Uterus (tissue), 3 donors: ENCODE measurements at regions not wholly inside any gene's neighbourhood (a gene's known extent, or its start where the extent isn't known, plus 50 kb on each side); places are given as distances from the start of the nearest gene placed in this dataset.

ENCODE experiments used
- DNase-seq, 2 donors: peaks; one replicate each; pipeline ENCODE4 v3.0.0-alpha.2; 2019 to 2020
- H3K27ac ChIP-seq, 2 donors: fragments of 200-600 bp; sonication (generic); 1 replicate in 1 of 2; 2 replicates in 1 of 2; pipeline ENCODE4 v1.5.1; 2016 to 2018
- H3K27me3 ChIP-seq, 2 donors: fragments of 200-600 bp; sonication (generic); one replicate each; pipeline ENCODE4 v1.5.1; 2018 to 2019; ENCODE audit warnings: control low read depth in 1 of 2
- H3K36me3 ChIP-seq, 2 donors: fragments of 200-600 bp; sonication (generic); one replicate each; pipeline ENCODE4 v1.5.1; 2019; ENCODE audit warnings: control low read depth in 1 of 2
- H3K4me1 ChIP-seq, 2 donors: fragments of 200-600 bp; sonication (generic); one replicate each; pipeline ENCODE4 v1.5.1; 2018 to 2019; ENCODE audit warnings: control low read depth in 1 of 2
- H3K4me3 ChIP-seq, 2 donors: fragments of 200-600 bp; sonication (generic); 1 replicate in 1 of 2; 2 replicates in 1 of 2; pipeline ENCODE4 v1.5.1; 2018 to 2019; ENCODE audit warnings: mild to moderate bottlenecking in 1 of 2
- H3K9me3 ChIP-seq, 2 donors: fragments of 200-600 bp; sonication (generic); one replicate each; pipeline ENCODE4 v1.5.1; 2019; ENCODE audit warnings: control low read depth in 1 of 2
- CTCF ChIP-seq, 4 experiments: fragments of 200-600 bp in 2 of 4; fragments of 450-650 bp in 2 of 4; sonication (generic) in 2 of 4; IDR thresholded peaks; one replicate each; pipeline ENCODE4 v1.5.1; 2016 to 2019; ENCODE audit warnings: antibody characterized with exemption in 4 of 4, mild to moderate bottlenecking in 2 of 4, moderate library complexity in 1 of 4
- POLR2A ChIP-seq, 2 donors: fragments of 450-650 bp; IDR thresholded peaks; one replicate each; pipeline ENCODE4 v1.6.1; 2016; ENCODE audit warnings: antibody characterized with exemption in 2 of 2, mild to moderate bottlenecking in 1 of 2, moderate library complexity in 1 of 2
- intact Hi-C: fragments of 100-400 bp; cut with DNase I; formaldehyde crosslinking; loops from one replicate; pipeline ENCODE4 v1.15.1; 2023; ENCODE audit warnings: low total_unique reads
- donor health status: DM: yes; HTN: yes; CAD: no.

DNA sequence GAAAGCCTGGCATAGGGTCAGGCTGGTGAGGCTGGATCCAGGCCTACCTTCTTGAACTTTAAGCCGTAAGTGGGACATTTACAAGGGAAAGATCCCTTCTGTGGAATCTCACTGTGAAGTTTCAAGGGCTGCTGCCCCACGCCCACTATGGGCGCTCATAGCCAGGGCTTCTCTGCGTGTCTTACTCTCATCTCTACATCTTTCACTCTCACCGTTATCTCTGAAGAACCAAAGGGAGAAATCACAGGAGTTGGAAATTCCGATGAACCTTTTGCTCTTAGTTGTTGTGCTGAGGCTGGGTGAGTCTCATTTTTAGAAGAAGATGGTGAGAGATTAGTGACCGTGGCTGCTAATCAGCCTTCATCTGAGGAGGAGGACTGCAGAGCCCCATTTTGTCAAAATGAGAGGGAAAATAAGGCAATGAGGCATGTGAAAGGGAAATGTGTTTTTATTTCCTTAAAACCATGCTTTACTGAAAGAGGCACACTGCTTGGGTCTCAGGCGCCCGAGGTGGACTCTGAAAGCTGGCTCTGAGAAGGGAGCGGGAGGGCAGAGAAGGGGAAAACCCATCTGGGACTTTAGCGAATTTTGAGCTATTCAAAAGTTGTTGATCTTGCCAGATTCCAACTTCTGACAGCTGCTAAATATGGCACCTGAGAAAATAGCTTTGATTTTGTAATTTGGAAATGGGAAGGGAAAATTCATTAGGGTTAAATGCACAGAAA lies 301.5 kb downstream of the CLIC5 start:
- no peak for TF ChIP-seq CTCF (IDR thresholded peaks at IDR 0.05)
- TF ChIP-seq POLR2A (IDR thresholded peaks at IDR 0.05): no peak
- no peaks in the 10 kb centered on the region for H3K36me3 ChIP-seq
- intact Hi-C loops: no loop called here
- no peak overlapping the region for H3K4me3 ChIP-seq
- no peaks in the 10 kb centered on the region for H3K9me3 ChIP-seq
- no peak for DNase-seq
- H3K27me3 ChIP-seq: no peaks in the 10 kb centered on the region
- no peaks in the 10 kb centered on the region for H3K4me1 ChIP-seq
- no peak overlapping the region for H3K27ac ChIP-seq
